ENCODE measurements at regions not wholly inside any gene's neighbourhood (a gene's known extent, or its start where the extent isn't known, plus 50 kb on each side); places are given as distances from the start of the nearest gene placed in this dataset.

- TF ChIP-seq CTCF (conservative IDR thresholded peaks at IDR 0.05) (no peak), ZFX (IDR thresholded peaks at IDR 0.05) (no peak)
Observed at GRCh38 chr10:52632591-52632990, 140.0 kb downstream of the MBL2 start.

All from C4-2B (cell line).